Kidney (tissue), 13 donors: ENCODE measurements at regions not wholly inside any gene's neighbourhood (a gene's known extent, or its start where the extent isn't known, plus 50 kb on each side); places are given as distances from the start of the nearest gene placed in this dataset.

Experiments used
- DNase-seq, 5 donors: peaks; one replicate each; pipeline ENCODE4 v3.0.0-alpha.2; 2013 to 2020
- FAIRE-seq: peaks from 2 replicates; lab custom pipeline; 2012; peaks lifted over from hg19 to GRCh38; lab: Jason Lieb, UNC
- H3K27ac ChIP-seq, 2 donors: one replicate each; pipeline ENCODE4 v1.7.0; 2013; ENCODE audit warnings: low read depth in 2 of 2, low read length in 2 of 2, inconsistent platforms in 1 of 2
- H3K27me3 ChIP-seq: one replicate; pipeline ENCODE4 v1.7.1; 2013; ENCODE audit warnings: low read length, inconsistent platforms; ENCODE audit not compliant: control insufficient read depth, insufficient read depth
- H3K36me3 ChIP-seq, 3 donors: one replicate each; pipeline versions ENCODE4 v1.7.0 to v1.7.1; 2013; ENCODE audit warnings: low read length in 3 of 3, control low read depth in 1 of 3, inconsistent platforms in 1 of 3; ENCODE audit not compliant: insufficient read depth in 3 of 3, control insufficient read depth in 2 of 3
- H3K4me1 ChIP-seq, 3 donors: one replicate each; pipeline versions ENCODE4 v1.7.0 to v1.7.1; 2013; ENCODE audit warnings: low read length in 3 of 3, inconsistent platforms in 1 of 3, low read depth in 1 of 3; ENCODE audit not compliant: control insufficient read depth in 2 of 3, insufficient read depth in 2 of 3
- H3K4me3 ChIP-seq, 3 donors: one replicate each; pipeline versions ENCODE4 v1.7.0 to v1.8.1; 2013; ENCODE audit warnings: low read length in 3 of 3, control low read depth in 1 of 3, inconsistent platforms in 1 of 3
- H3K9ac ChIP-seq, 3 donors: one replicate each; pipeline versions ENCODE4 v1.7.0 to v1.7.1; 2013; ENCODE audit warnings: low read length in 3 of 3, control low read depth in 1 of 3, inconsistent platforms in 1 of 3
- H3K9me3 ChIP-seq, 3 donors: one replicate each; pipeline versions ENCODE4 v1.7.0 to v1.7.1; 2013; ENCODE audit warnings: low read length in 3 of 3, control low read depth in 1 of 3, inconsistent platforms in 1 of 3; ENCODE audit not compliant: control insufficient read depth in 2 of 3, insufficient read depth in 1 of 3
- CTCF ChIP-seq: IDR thresholded peaks from 3 replicates; pipeline ENCODE4 v1.5.1; 2012; ENCODE audit warnings: mild to moderate bottlenecking, moderate library complexity, borderline replicate concordance; ENCODE audit not compliant: insufficient read depth; ENCODE audit errors: extremely low read depth
- intact Hi-C: fragments of 100-400 bp; cut with DNase I; formaldehyde crosslinking; loops from one replicate; pipeline ENCODE4 v1.11.1; 2022
- donor health status: control.
- donor health status: control.
- donor health status: control.
- donor health status: control.
- donor health status: control.
- donor health status: DM: yes; HTN: yes; CAD: no.
- donor health status: Normal renal cell carcinoma (clear cell type).

- FAIRE-seq (no peak), DNase-seq (peak in 1 of 5 donors; percentile 9)
- H3K36me3 ChIP-seq: no peaks in the 10 kb centered on the region
- H3K27me3 ChIP-seq: peaks cover 3% of the 10 kb centered on the region
- no peak for TF ChIP-seq CTCF
- no peaks in the 10 kb centered on the region for H3K9me3 ChIP-seq
- intact Hi-C loops: no loop called here
- no peak overlapping the region for H3K4me3 ChIP-seq
- H3K4me1 ChIP-seq: no peaks in the 10 kb centered on the region
- no peak overlapping the region for H3K9ac ChIP-seq
- H3K27ac ChIP-seq: no peak overlapping the region
Measured at GRCh38 chr5:2205596-2206226, 323.0 kb upstream of the IRX4 start.

GRCh38 chr5:2205185-2205585 lies 322.5 kb upstream of the IRX4 start:
- peak in 1 of 5 donors; percentile 1 for DNase-seq
- intact Hi-C loops: no loop called here

GRCh38 chr5:2204366-2205184 lies 321.9 kb upstream of the IRX4 start:
- Histone ChIP-seq H3K9me3 (no peaks in the 10 kb centered on the region), H3K27ac (no peak overlapping the region), H3K4me3 (no peak overlapping the region), H3K4me1 (no peaks in the 10 kb centered on the region), H3K9ac (no peak overlapping the region), H3K27me3 (peaks cover 5% of the 10 kb centered on the region), H3K36me3 (no peaks in the 10 kb centered on the region)
- TF ChIP-seq CTCF: no peak
- intact Hi-C loops: no loop called here
- FAIRE-seq: no peak
- peak in 1 of 5 donors; percentile 3 for DNase-seq

More at GRCh38 chr5:2205185-2205585, 322.5 kb upstream of the IRX4 start:
- Histone ChIP-seq H3K36me3 (no peaks in the 10 kb centered on the region), H3K9me3 (no peaks in the 10 kb centered on the region), H3K27ac (no peak overlapping the region), H3K4me1 (no peaks in the 10 kb centered on the region), H3K27me3 (peaks cover 5% of the 10 kb centered on the region), H3K4me3 (no peak overlapping the region), H3K9ac (no peak overlapping the region)
- no peak for FAIRE-seq
- TF ChIP-seq CTCF: no peak
